HG03342 (cell line): ENCODE measurements at regions not wholly inside any gene's neighbourhood (a gene's known extent, or its start where the extent isn't known, plus 50 kb on each side); places are given as distances from the start of the nearest gene placed in this dataset.

Experiments used
- ATAC-seq: cut with Tn5 transposase; IDR thresholded peaks from one replicate; pipeline ENCODE4 v1.9.1; 2021; ENCODE audit warnings: mild to moderate bottlenecking, moderate library complexity; ENCODE audit not compliant: unreplicated experiment

DNA sequence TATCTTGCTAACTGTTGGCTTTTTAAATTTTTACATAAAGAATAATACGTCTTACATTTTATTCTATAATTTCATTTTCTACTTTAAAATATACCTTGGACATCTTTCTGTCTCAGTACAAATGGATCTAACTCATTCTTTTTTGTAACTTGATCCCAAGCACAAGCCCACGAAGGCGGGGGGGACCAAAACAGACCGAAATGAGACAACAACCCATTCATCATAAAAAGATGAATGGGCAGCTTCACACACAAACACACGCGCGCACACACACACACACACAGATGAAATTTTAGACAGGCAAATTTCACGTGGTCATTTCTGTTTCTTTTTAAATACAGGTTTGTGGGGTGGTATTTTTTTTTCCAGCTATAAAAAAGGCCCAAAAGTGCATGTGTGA is 271.3 kb upstream of the TOPAZ1 start:
- no peak for ATAC-seq

GRCh38 chr3:43970920-43971319 is 270.8 kb upstream of the TOPAZ1 start:
- no peak for ATAC-seq

- ATAC-seq: no peak
These were observed 270.2 kb upstream of the TOPAZ1 start for GRCh38 chr3:43971486-43971885.

- ATAC-seq: no peak
These were observed 263.0 kb upstream of the TOPAZ1 start for GRCh38 chr3:43978708-43979107.

- no peak for ATAC-seq
These were observed 262.0 kb upstream of the TOPAZ1 start for GRCh38 chr3:43979645-43980044.

DNA sequence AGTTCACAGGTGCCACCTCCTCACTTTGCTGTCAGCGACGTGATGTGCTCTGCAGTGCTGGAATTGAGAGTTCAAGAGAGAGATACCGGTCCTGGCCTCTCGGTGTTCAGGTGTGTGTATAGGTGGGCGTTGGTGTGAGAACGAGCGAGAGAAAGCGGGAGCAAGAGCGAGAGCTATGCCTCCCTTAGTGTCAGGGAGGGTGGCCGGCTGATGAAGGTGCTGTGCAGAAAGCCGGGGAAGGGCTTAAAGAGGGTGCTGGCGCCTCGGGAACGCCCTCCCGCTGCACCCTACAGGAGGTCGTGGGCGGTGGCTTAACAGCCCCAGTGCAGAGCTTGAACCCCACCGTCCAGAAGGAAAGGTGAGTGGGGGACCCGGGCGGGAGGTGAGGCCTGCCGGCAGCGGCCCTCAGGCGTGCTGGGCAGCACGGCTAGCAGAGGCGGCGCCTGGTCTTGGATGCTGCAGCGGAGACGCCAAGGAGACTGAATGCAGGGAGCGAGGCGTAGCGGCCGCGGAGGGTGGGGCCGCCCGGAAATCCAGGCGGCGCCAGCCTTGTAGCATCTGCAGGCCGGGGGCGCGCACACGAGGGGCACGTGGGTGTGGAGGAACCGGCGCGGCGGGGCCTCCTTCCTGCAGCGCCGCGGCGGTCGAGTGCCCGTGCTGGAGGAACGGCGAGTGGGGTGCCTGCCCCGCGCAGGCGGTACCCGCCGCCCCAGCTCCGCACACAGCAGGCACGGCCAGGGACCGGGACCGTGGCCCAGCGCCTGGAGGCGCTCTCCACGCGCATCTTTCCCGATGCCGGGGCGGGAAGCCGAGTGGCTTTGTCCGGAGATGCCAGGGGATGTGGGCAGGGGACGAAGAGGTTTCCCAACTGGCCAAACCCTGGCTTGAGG is 246.8 kb upstream of the TOPAZ1 start:
- ATAC-seq: no peak

DNA sequence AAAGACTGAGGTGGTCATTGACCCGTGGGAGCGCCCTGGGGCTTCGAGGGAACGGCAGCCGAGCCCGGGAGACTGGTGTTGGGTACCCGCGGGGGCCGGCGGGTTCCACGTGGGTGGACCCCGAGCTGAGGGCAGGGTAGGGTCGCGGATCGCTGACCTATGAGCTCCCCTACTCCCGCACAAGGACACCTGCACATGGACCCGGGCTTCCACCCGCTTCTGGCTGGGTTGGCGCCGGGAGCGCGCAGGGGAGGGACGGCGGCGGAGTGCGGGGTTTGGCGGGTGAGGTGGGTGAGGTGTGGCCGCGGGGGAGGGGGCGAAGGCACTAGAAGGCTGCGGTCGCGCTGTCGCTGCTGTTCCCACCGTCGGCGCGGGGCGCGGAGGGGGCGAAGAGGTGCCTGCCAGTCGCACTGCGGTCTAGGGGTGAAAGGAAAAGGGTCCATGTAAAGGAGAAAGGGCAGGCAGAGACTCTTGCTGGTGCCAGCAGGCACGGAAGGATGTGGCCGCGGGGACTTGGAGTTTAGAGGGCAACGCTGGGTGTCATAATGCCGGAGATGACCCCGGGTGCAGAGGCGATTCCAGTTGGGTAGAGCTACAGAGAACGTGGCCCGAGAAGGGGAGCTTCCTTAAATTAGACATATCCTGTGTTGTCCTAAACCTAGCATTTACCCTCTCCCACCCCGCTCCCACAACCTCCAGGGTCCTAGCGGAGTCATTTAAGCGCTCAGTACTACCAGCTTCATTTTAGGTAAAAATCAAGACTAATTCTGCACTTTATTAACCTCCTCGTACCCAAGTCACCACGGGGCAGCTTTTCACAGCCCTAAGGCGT is 245.9 kb upstream of the TOPAZ1 start:
- ATAC-seq: no peak

DNA sequence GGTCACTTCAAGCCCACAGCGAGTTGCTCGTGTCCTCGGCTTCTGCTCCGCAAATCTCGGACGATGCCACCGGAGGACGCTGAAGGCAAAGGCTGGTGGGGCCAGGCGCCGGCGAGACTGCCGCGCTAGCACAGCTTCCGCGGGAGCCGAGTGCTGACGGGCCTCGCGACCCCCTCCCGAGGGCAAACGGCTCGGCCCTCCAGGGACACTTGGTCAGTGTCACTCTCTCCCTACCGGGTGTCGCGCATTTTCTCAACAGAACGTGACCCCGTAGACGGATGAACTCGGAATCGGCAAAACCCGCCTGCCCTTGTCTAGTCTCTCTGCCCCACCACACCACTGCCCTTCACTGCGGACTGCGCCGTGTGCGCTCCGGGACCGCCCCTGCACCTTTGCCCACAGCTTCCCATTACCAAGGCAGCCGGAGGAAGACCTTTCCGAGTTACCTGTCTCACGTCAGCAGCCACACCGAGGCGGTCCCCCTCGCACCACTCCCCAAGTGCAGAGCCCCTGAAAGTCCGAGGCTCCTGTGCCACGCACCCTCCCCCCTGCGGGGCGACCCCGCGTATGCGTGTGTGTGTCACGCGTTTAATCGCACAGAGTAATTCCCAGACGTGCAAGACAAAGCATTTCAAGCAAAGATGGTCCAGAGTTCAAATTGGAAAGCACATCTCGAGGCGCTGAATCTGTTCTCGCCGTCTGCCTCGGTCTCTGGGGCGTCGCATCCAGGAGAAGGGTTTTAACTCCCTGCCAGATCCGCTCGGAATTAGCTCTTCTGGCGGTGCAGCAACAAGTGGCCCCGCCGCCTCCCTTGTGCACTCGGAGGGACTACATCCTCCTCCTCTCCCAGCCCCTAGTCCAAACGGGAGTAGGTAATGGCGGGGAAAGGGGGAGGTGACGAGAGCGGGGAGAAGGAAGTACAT is 245.0 kb upstream of the TOPAZ1 start:
- no peak for ATAC-seq

DNA sequence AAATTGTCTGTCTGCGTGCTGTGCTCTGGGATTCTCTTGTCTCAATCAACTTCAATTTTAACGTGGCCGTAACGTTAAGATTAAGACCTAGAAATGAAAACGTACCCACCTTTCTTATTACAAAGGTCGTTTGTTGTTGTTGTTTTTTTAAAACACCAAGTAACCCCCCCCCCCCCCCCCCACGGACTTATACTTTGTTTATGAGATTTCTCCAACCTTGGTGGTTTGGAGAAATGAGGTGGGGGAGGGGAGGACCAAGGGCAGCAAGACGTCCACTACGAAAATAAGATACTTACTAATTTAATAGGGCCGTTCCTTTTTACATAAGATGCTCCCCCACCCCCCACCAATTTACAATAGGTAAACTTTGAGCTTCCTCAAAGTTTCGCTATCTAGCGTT is 244.4 kb upstream of the TOPAZ1 start:
- no peak for ATAC-seq

- no peak for ATAC-seq
These were observed 243.8 kb upstream of the TOPAZ1 start for GRCh38 chr3:43997788-43998369.

DNA sequence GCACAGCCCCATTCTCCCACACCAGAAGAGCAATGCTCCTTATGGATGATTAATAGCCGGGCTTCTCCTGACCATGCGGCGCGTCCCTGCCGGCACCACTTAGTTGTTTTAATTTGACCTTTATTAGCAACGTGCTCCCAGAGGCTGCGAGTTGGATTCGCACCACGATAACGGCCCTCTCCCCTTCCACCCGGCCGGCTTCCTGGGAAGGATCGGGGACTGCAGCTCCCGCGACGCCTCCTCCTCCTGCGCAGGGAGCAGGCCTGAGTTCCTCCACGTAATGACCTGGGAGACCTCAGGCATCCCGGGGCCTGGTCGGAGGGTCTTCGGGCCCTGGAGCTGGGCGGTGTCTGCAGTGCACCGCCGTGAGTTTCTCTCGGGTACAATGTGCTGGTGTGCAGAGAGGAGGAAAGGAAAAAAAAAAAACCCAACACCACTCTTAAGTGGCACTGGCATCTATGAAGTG is 243.3 kb upstream of the TOPAZ1 start:
- no peak for ATAC-seq

DNA sequence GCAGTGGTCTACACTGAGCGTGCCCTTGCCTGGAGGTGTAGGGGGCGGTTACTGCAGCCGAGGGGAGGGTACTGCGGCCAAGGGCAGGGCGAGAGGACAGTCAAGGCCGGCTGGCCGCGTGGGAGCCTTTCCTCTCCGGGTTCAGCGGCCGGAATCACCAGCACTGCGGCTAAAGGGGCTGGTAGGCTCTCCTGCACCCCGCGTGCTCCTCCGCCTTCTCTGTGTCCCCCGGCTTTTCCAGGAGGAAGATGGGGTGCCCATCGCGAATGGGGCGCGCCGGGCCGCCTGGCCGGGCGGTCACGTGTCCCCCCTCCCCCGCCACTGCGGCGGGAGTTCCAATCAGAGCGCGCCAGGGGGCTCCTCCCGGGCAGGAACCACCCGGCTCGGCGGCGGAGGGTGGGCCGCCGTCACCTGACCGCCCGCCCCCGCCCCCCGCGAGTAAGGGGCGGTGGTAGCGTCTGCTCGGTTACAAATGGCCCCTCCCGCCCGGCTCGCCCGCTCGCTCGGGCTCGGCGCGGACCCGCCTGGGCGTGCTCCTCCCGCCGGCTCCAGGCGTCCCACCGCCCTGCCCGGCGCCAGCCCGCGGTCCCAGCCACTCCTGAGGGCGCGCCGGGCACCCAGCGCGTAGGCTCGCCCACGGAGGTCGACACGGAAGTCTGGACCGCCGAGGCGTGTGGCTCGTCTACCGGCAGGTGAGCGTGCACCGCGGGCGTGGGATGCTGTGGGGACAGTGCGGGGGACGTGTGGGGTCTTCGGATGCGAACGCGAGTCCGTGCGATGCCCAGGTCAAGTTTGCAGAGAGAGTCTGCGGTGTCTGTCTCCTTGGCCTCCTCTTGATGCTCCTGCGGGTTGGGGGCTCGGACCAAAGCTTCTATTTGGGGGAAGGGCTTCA is 242.6 kb upstream of the TOPAZ1 start:
- ATAC-seq: no peak

GRCh38 chr3:43999728-44000319 is 241.9 kb upstream of the TOPAZ1 start:
- no peak for ATAC-seq

DNA sequence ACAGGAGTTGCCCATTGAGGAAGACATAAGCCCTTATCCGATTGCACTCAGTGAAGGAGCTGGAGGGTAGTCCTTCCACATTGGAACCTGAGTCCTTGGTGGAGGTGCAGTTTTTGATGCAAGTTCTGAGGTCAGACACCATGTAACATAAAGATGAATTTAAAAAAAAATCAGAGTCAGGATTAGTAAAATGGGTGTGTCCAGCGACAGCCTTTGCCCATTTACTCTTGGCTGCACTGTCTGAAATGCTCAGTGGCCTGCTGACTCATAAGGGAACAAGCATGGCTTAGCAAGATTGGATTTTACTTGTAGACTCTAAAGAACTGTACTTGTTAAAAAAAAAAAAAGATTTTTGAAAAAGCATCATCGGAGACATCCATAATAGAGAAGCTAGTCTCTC is 241.1 kb upstream of the TOPAZ1 start:
- no peak for ATAC-seq

DNA sequence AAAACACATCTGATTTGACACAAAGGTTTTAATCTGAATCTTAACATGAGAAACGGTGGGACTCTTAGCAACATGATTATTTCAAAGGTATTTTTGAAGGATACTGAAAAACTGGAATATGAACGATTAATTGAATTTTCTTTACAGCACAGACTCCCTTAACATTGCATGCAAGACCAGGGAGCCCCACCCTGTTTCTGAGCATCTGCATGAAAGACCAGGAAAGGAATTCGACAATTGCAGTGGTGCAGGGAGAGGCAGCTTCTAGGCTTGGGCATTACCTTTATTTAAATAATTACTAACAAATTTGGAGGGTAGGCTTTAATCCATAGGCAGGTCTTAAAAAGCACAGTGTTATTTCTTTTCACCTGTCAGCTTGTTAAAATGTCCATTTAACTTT is 240.6 kb upstream of the TOPAZ1 start:
- ATAC-seq: no peak

- ATAC-seq: no peak
These were observed 237.9 kb upstream of the TOPAZ1 start for GRCh38 chr3:44003801-44004200.

DNA sequence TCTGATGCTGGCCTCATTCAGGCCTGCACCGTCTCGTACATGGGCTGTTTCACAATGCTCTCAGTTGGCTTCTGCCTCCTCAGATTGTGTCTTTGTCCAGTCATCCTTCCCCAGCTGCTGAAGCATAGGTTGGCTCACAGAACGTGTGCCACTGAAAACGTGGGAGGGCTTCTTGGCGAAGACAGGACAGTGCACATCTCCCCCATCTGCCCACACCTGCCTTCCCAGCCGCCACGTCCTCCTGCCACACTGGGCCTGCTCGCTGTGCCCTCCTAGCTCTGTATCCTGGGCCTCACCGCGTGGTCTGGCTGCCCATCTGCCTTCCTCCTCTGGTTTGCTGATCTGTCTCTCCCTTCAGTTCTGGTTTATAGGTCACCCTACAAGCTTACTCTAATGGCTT is 230.0 kb upstream of the TOPAZ1 start:
- ATAC-seq: no peak

- no peak for ATAC-seq
These were observed 229.4 kb upstream of the TOPAZ1 start for GRCh38 chr3:44012160-44012899.
